K562 (cell line): ENCODE measurements at regions not wholly inside any gene's neighbourhood (a gene's known extent, or its start where the extent isn't known, plus 50 kb on each side); places are given as distances from the start of the nearest gene placed in this dataset.

Experiments
- CBFA2T3 ChIP-seq: fragments of 450-650 bp; IDR thresholded peaks from 2 replicates; pipeline ENCODE4 v1.6.1; 2017
- CHD2 ChIP-seq: IDR thresholded peaks from 2 replicates; pipeline ENCODE4 v1.6.1; 2011; ENCODE audit warnings: low read depth, low read length
- CSDE1 ChIP-seq, 2 experiments: fragments of 450-650 bp; IDR thresholded peaks; 2 replicates each; pipeline ENCODE4 v1.6.1; 2016; ENCODE audit warnings: mild to moderate bottlenecking in 1 of 2
- HDAC8 ChIP-seq: fragments of 450-650 bp; IDR thresholded peaks from 2 replicates; pipeline ENCODE4 v1.6.1; 2016; ENCODE audit warnings: mild to moderate bottlenecking, missing genetic modification characterization, moderate library complexity, missing compliant biosample characterization
- IRF1 ChIP-seq: sonication (generic); formaldehyde crosslinking; IDR thresholded peaks from 2 replicates; pipeline ENCODE4 v1.8.0; 2022; ENCODE audit warnings: missing genetic modification reagents, mild to moderate bottlenecking, borderline replicate concordance
- MAFG ChIP-seq: fragments of 450-650 bp; conservative IDR thresholded peaks from 2 replicates; pipeline ENCODE4 v1.6.1; 2016; ENCODE audit warnings: missing genetic modification characterization, missing compliant biosample characterization
- MXI1 ChIP-seq: IDR thresholded peaks from 2 replicates; pipeline ENCODE4 v1.6.1; 2011; ENCODE audit warnings: low read depth, mild to moderate bottlenecking, improper control_type of control experiment, low read length
- NR4A1 ChIP-seq, 2 experiments: fragments of 250-450 bp in 1 of 2; fragments of 450-650 bp in 1 of 2; sonication (Bioruptor Pico) in 1 of 2; IDR thresholded peaks; 2 replicates each; pipeline versions ENCODE4 v1.4.0 to v1.6.1; 2016 to 2020; ENCODE audit warnings: mild to moderate bottlenecking in 2 of 2, missing compliant biosample characterization in 1 of 2, missing genetic modification characterization in 1 of 2, moderate library complexity in 1 of 2
- RCOR1 ChIP-seq, 2 experiments: IDR thresholded peaks; 2 replicates each; pipeline ENCODE4 v1.6.1; 2012; ENCODE audit warnings: low read depth in 2 of 2, low read length in 2 of 2, borderline replicate concordance in 1 of 2, improper control_type of control experiment in 1 of 2
- RFX1 ChIP-seq: fragments of 450-650 bp; IDR thresholded peaks from 2 replicates; pipeline ENCODE4 v1.6.1; 2016; ENCODE audit warnings: mild to moderate bottlenecking, moderate library complexity
- SMAD4 ChIP-seq: fragments of 250-450 bp; sonication (Bioruptor Pico); conservative IDR thresholded peaks from 2 replicates; pipeline ENCODE4 v1.8.0; 2021; ENCODE audit warnings: inconsistent platforms, mild to moderate bottlenecking, moderate library complexity
- SNIP1 ChIP-seq: fragments of 450-650 bp; IDR thresholded peaks from 2 replicates; pipeline ENCODE4 v1.7.1; 2017; ENCODE audit warnings: low read depth, mild to moderate bottlenecking
- ZBTB17 ChIP-seq: fragments of 450-650 bp; formaldehyde crosslinking; IDR thresholded peaks from 2 replicates; pipeline ENCODE4 v1.4.0; 2020; ENCODE audit warnings: mild to moderate bottlenecking
- ZNF184 ChIP-seq: sonication (generic); formaldehyde crosslinking; IDR thresholded peaks from 2 replicates; pipeline ENCODE4 v1.5.0; 2020; ENCODE audit warnings: missing genetic modification reagents
- ZNF263 ChIP-seq: sonication (generic); formaldehyde crosslinking; IDR thresholded peaks from 2 replicates; pipeline ENCODE4 v1.8.0; 2022; ENCODE audit warnings: mild to moderate bottlenecking, missing genetic modification reagents, borderline replicate concordance
- ZNF431 ChIP-seq: sonication (generic); formaldehyde crosslinking; IDR thresholded peaks from 2 replicates; pipeline ENCODE4 v1.8.0; 2022; ENCODE audit warnings: mild to moderate bottlenecking, missing genetic modification reagents
- TF ChIP-seq, protein P1 (sequence below): fragments of 450-650 bp; IDR thresholded peaks from 2 replicates; pipeline ENCODE4 v1.6.1; 2016; ENCODE audit warnings: mild to moderate bottlenecking, moderate library complexity

GRCh38 chr5:8457187-8458037 is 588.5 kb downstream of the MTRR start (continued):
- TF ChIP-seq RFX1, result no peak
- peak; percentile 99 for TF ChIP-seq MAFG
- TF ChIP-seq MXI1, result no peak
- TF ChIP-seq, protein P1, sequence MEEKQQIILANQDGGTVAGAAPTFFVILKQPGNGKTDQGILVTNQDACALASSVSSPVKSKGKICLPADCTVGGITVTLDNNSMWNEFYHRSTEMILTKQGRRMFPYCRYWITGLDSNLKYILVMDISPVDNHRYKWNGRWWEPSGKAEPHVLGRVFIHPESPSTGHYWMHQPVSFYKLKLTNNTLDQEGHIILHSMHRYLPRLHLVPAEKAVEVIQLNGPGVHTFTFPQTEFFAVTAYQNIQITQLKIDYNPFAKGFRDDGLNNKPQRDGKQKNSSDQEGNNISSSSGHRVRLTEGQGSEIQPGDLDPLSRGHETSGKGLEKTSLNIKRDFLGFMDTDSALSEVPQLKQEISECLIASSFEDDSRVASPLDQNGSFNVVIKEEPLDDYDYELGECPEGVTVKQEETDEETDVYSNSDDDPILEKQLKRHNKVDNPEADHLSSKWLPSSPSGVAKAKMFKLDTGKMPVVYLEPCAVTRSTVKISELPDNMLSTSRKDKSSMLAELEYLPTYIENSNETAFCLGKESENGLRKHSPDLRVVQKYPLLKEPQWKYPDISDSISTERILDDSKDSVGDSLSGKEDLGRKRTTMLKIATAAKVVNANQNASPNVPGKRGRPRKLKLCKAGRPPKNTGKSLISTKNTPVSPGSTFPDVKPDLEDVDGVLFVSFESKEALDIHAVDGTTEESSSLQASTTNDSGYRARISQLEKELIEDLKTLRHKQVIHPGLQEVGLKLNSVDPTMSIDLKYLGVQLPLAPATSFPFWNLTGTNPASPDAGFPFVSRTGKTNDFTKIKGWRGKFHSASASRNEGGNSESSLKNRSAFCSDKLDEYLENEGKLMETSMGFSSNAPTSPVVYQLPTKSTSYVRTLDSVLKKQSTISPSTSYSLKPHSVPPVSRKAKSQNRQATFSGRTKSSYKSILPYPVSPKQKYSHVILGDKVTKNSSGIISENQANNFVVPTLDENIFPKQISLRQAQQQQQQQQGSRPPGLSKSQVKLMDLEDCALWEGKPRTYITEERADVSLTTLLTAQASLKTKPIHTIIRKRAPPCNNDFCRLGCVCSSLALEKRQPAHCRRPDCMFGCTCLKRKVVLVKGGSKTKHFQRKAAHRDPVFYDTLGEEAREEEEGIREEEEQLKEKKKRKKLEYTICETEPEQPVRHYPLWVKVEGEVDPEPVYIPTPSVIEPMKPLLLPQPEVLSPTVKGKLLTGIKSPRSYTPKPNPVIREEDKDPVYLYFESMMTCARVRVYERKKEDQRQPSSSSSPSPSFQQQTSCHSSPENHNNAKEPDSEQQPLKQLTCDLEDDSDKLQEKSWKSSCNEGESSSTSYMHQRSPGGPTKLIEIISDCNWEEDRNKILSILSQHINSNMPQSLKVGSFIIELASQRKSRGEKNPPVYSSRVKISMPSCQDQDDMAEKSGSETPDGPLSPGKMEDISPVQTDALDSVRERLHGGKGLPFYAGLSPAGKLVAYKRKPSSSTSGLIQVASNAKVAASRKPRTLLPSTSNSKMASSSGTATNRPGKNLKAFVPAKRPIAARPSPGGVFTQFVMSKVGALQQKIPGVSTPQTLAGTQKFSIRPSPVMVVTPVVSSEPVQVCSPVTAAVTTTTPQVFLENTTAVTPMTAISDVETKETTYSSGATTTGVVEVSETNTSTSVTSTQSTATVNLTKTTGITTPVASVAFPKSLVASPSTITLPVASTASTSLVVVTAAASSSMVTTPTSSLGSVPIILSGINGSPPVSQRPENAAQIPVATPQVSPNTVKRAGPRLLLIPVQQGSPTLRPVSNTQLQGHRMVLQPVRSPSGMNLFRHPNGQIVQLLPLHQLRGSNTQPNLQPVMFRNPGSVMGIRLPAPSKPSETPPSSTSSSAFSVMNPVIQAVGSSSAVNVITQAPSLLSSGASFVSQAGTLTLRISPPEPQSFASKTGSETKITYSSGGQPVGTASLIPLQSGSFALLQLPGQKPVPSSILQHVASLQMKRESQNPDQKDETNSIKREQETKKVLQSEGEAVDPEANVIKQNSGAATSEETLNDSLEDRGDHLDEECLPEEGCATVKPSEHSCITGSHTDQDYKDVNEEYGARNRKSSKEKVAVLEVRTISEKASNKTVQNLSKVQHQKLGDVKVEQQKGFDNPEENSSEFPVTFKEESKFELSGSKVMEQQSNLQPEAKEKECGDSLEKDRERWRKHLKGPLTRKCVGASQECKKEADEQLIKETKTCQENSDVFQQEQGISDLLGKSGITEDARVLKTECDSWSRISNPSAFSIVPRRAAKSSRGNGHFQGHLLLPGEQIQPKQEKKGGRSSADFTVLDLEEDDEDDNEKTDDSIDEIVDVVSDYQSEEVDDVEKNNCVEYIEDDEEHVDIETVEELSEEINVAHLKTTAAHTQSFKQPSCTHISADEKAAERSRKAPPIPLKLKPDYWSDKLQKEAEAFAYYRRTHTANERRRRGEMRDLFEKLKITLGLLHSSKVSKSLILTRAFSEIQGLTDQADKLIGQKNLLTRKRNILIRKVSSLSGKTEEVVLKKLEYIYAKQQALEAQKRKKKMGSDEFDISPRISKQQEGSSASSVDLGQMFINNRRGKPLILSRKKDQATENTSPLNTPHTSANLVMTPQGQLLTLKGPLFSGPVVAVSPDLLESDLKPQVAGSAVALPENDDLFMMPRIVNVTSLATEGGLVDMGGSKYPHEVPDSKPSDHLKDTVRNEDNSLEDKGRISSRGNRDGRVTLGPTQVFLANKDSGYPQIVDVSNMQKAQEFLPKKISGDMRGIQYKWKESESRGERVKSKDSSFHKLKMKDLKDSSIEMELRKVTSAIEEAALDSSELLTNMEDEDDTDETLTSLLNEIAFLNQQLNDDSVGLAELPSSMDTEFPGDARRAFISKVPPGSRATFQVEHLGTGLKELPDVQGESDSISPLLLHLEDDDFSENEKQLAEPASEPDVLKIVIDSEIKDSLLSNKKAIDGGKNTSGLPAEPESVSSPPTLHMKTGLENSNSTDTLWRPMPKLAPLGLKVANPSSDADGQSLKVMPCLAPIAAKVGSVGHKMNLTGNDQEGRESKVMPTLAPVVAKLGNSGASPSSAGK, result peak; percentile 100
- peak; percentile 25; the same call in 1 of the 2 replicates for TF ChIP-seq ZNF431 (CRISPR knock-in tag)
- no peak for TF ChIP-seq SNIP1
- TF ChIP-seq CHD2, result no peak
- no peak for TF ChIP-seq ZBTB17 (CRISPR knock-in tag)
- peak in 1 of 2 experiments; percentile 66; a peak in 2 of 4 replicates for TF ChIP-seq RCOR1 (IDR thresholded peaks at IDR 0.05; ENCODE audit: borderline replicate concordance in 1 of 2, low read depth in 2 of 2, low read length in 2 of 2)
- no peak for TF ChIP-seq IRF1 (CRISPR knock-in tag)
- TF ChIP-seq CSDE1 (IDR thresholded peaks at IDR 0.05), result peak in 1 of 2 experiments; percentile 27; a peak in 1 of 4 replicates
- no peak for TF ChIP-seq NR4A1 (CRISPR knock-in tag; IDR thresholded peaks at IDR 0.05)
- TF ChIP-seq NR4A1 (tag; IDR thresholded peaks at IDR 0.05), result no peak; the same call in 1 of the 2 replicates
- no peak for TF ChIP-seq ZNF263 (CRISPR knock-in tag)
- no peak for TF ChIP-seq HDAC8
- peak; percentile 17; the same call in 1 of the 2 replicates for TF ChIP-seq CBFA2T3
- peak; percentile 74 for TF ChIP-seq SMAD4 (CRISPR knock-in tag)
- no peak for TF ChIP-seq ZNF184 (CRISPR knock-in tag)
